K562 (cell line): ENCODE measurements at regions not wholly inside any gene's neighbourhood (a gene's known extent, or its start where the extent isn't known, plus 50 kb on each side); places are given as distances from the start of the nearest gene placed in this dataset.

Source experiments
- ATAC-seq: fragments of 200-7000 bp; cut with Tn5 transposase; 3 replicates; pipeline ENCODE4 v1.9.1; 2020; ENCODE audit warnings: moderate library complexity
- BruUV-seq: library from RNA; stranded (reverse); fragments of 400-500 nt; replicated peaks from 2 replicates; lab custom pipeline; 2021; lab: Mats Ljungman, UMichigan
- CTCF ChIA-PET: fragments of 300-600 bp; formaldehyde crosslinking; extraction: SDS; loops from one replicate; lab custom pipeline; 2021; ENCODE audit warnings: low intra/inter-chr PET ratio; lab: Yijun Ruan, JAX
- POLR2A ChIA-PET: fragments of 300-600, 350-650 bp; sonication (Branson Sonifier 250); formaldehyde crosslinking; extraction: SDS; loops from one replicate; lab custom pipeline; 2021; ENCODE audit warnings: antibody characterized with exemption, inconsistent platforms; lab: Yijun Ruan, JAX
- DNase-seq, 4 experiments: peaks; one replicate each; pipeline versions ENCODE4 v3.0.0 to v3.0.0-alpha.2; 2011 to 2018; ENCODE audit warnings: low spot score in 3 of 4, mixed read lengths in 3 of 4; ENCODE audit errors: extremely low read depth in 1 of 4
- FAIRE-seq: peaks from 2 replicates; lab custom pipeline; 2011; peaks lifted over from hg19 to GRCh38; lab: Jason Lieb, UNC
- H2AFZ ChIP-seq: 2 replicates; pipeline ENCODE4 v1.6.0; 2011; ENCODE audit warnings: low read depth, low read length, control low read depth, inconsistent platforms
- H3K27ac ChIP-seq: fragments of 200-600 bp; 3 replicates; pipeline ENCODE4 v1.8.0; 2011; ENCODE audit warnings: low read depth, mild to moderate bottlenecking, control low read depth, inconsistent platforms, low read length, moderate library complexity, mixed read lengths; ENCODE audit errors: extremely low read depth
- H3K27me3 ChIP-seq, 2 experiments: fragments of 300-600 bp in 1 of 2; 2 replicates in 1 of 2; 3 replicates in 1 of 2; pipeline versions ENCODE4 v1.6.0 to v1.8.0; 2011; ENCODE audit warnings: inconsistent platforms in 2 of 2, low read length in 2 of 2, mild to moderate bottlenecking in 1 of 2, mixed read lengths in 1 of 2, moderate library complexity in 1 of 2; ENCODE audit not compliant: control insufficient read depth in 2 of 2, insufficient read depth in 2 of 2
- H3K36me3 ChIP-seq: fragments of 300-600 bp; 3 replicates; pipeline ENCODE4 v1.8.0; 2011; ENCODE audit warnings: mild to moderate bottlenecking, low read length, inconsistent platforms; ENCODE audit not compliant: control insufficient read depth, insufficient read depth
- H3K4me1 ChIP-seq, 2 experiments: fragments of 200-600 bp in 1 of 2; replicated peaks in 1 of 2; 2 replicates in 1 of 2; 3 replicates in 1 of 2; pipeline versions ENCODE4 v1.5.1 to v1.8.0; 2011; ENCODE audit warnings: inconsistent platforms in 2 of 2, low read length in 2 of 2, mild to moderate bottlenecking in 1 of 2, mixed read lengths in 1 of 2, moderate library complexity in 1 of 2; ENCODE audit not compliant: control insufficient read depth in 2 of 2, insufficient read depth in 2 of 2
- H3K4me2 ChIP-seq: 2 replicates; pipeline ENCODE4 v1.6.1; 2011; ENCODE audit warnings: low read length, control low read depth, inconsistent platforms, mixed read lengths; ENCODE audit not compliant: insufficient read depth
- H3K4me3 ChIP-seq: fragments of 200-600 bp; sonication (generic), shearing (Covaris generic); 2 replicates; pipeline ENCODE4 v1.5.1; 2016; ENCODE audit warnings: control low read depth, inconsistent platforms
- H3K79me2 ChIP-seq: fragments of 200-600 bp; 3 replicates; pipeline ENCODE4 v1.8.0; 2011; ENCODE audit warnings: low read length, inconsistent platforms; ENCODE audit not compliant: control insufficient read depth, insufficient read depth
- H3K9ac ChIP-seq, 2 experiments: 2 replicates each; pipeline versions ENCODE4 v1.6.0 to v1.6.1; 2011; ENCODE audit warnings: low read depth in 2 of 2, low read length in 2 of 2, control low read depth in 1 of 2, inconsistent platforms in 1 of 2, mild to moderate bottlenecking in 1 of 2, mixed read lengths in 1 of 2; ENCODE audit not compliant: insufficient read depth in 1 of 2
- H3K9me1 ChIP-seq: one replicate; pipeline ENCODE4 v1.6.0; 2011; ENCODE audit warnings: inconsistent platforms, mild to moderate bottlenecking, low read length, moderate library complexity; ENCODE audit not compliant: control insufficient read depth, insufficient read depth
- H3K9me3 ChIP-seq: replicated peaks from 2 replicates; pipeline ENCODE4 v1.5.1; 2011; ENCODE audit warnings: low read depth, low read length, inconsistent platforms; ENCODE audit not compliant: control insufficient read depth, insufficient read depth
- H4K20me1 ChIP-seq: replicated peaks from 2 replicates; pipeline ENCODE4 v1.6.1; 2011; ENCODE audit warnings: low read length, inconsistent platforms, mixed read lengths; ENCODE audit not compliant: control insufficient read depth, insufficient read depth
- BRD4 ChIP-seq: fragments of 200-600 bp; sonication (generic); IDR thresholded peaks from 2 replicates; pipeline ENCODE4 v1.6.1; 2017; ENCODE audit warnings: inconsistent platforms
- BRD9 ChIP-seq: fragments of 450-650 bp; IDR thresholded peaks from 2 replicates; pipeline ENCODE4 v1.6.1; 2018; ENCODE audit warnings: low read depth; ENCODE audit not compliant: partially characterized antibody
- HDAC3 ChIP-seq: fragments of 450-650 bp; IDR thresholded peaks from 2 replicates; pipeline ENCODE4 v1.6.1; 2018; ENCODE audit warnings: borderline replicate concordance, mild to moderate bottlenecking, moderate library complexity; ENCODE audit not compliant: partially characterized antibody
- ILF3 ChIP-seq: fragments of 450-650 bp; IDR thresholded peaks from 2 replicates; pipeline ENCODE4 v1.6.1; 2018; ENCODE audit warnings: antibody characterized with exemption, mild to moderate bottlenecking, moderate library complexity, borderline replicate concordance
- SLC30A9 ChIP-seq: fragments of 250-450 bp; sonication (Bioruptor Pico); IDR thresholded peaks from 2 replicates; pipeline ENCODE4 v1.8.0; 2022; ENCODE audit warnings: mild to moderate bottlenecking, moderate library complexity
- STAT5A ChIP-seq: IDR thresholded peaks from 2 replicates; pipeline ENCODE4 v1.6.1; 2012; ENCODE audit warnings: low read length, inconsistent platforms, borderline replicate concordance
- TBL1XR1 ChIP-seq, 2 experiments: IDR thresholded peaks; 2 replicates each; pipeline ENCODE4 v1.6.1; 2012; ENCODE audit warnings: improper control_type of control experiment in 2 of 2, low read length in 2 of 2, mild to moderate bottlenecking in 1 of 2
- ZEB2 ChIP-seq: fragments of 450-650 bp; IDR thresholded peaks from 2 replicates; pipeline ENCODE4 v1.6.1; 2016
- in situ Hi-C: fragments of 300-500 bp; cut with MboI; formaldehyde crosslinking; loops from 4 replicates; pipeline ENCODE4 v1.15.0; 2018; ENCODE audit warnings: inconsistent platforms, mixed read lengths
- intact Hi-C: fragments of 100-400 bp; cut with micrococcal nuclease; formaldehyde crosslinking; loops from 2 replicates; pipeline ENCODE4 v1.14.2; 2022
- TF ChIP-seq, protein P1 (sequence below): fragments of 250-450 bp; sonication (Bioruptor Pico); IDR thresholded peaks from 2 replicates; pipeline ENCODE4 v1.4.0; 2020

- no peak for TF ChIP-seq BRD4
- TF ChIP-seq STAT5A, result no peak
- TF ChIP-seq TBL1XR1 (IDR thresholded peaks at IDR 0.05; ENCODE audit: low read length in 2 of 2), result no peak
- no peak for TF ChIP-seq ZEB2
- TF ChIP-seq SLC30A9, result no peak
- no peak for TF ChIP-seq BRD9
- no peak for TF ChIP-seq ILF3
- TF ChIP-seq, protein P1, sequence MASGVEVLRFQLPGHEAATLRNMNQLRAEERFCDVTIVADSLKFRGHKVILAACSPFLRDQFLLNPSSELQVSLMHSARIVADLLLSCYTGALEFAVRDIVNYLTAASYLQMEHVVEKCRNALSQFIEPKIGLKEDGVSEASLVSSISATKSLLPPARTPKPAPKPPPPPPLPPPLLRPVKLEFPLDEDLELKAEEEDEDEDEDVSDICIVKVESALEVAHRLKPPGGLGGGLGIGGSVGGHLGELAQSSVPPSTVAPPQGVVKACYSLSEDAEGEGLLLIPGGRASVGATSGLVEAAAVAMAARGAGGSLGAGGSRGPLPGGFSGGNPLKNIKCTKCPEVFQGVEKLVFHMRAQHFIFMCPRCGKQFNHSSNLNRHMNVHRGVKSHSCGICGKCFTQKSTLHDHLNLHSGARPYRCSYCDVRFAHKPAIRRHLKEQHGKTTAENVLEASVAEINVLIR, result no peak
- no peak for TF ChIP-seq HDAC3
- in situ Hi-C loops (no loop called here), intact Hi-C loops (no loop called here)
- Histone ChIP-seq H4K20me1 (no peaks in the 10 kb centered on the region), H2AFZ (no peak overlapping the region), H3K9me3 (no peaks in the 10 kb centered on the region; the same call in 1 of the 2 replicates), H3K27ac (no peak overlapping the region), H3K4me2 (no peak overlapping the region), H3K4me1 (no peaks in the 10 kb centered on the region), H3K9me1 (no peaks in the 10 kb centered on the region), H3K27me3 (no peaks in the 10 kb centered on the region; a peak in 1 of 5 replicates), H3K4me3 (no peak overlapping the region), H3K36me3 (no peaks in the 10 kb centered on the region), H3K9ac (no peak overlapping the region), H3K79me2 (no peaks in the 10 kb centered on the region)
- DNase-seq, result no peak
- ChIA-PET POLR2A (no interaction called here), CTCF (no interaction called here)
- ATAC-seq, result no peak
- FAIRE-seq, result no peak
- BruUV-seq, result no TSS peak
Observed at GRCh38 chr17:68732301-68732749, 131.2 kb upstream of the FAM20A start.
